ENCODE measurements at regions not wholly inside any gene's neighbourhood (a gene's known extent, or its start where the extent isn't known, plus 50 kb on each side); places are given as distances from the start of the nearest gene placed in this dataset.

DNA sequence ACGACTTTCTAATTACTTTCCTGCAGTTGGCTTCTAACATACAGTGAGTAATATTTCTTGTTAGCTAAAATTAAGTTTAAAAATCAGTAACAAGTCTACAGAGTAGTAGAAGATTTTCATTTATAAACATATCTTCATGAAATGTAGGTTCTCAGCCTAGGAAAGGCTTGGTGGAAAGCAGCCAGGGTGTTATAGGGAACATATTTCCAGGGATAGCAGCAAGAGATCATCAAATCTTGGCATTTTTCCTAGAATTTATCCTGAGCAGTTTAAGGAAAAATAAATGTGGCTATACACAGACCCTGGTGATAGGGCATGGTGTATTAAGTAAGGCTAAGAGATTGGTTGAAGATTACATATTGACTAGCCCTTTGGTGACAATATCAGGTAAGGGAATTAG lies 203.5 kb upstream of the NEGR1 start:
- ATAC-seq (ENCODE audit: low read depth) = no peak
- DNase-seq (ENCODE audit: low spot score) = no peak
- no peak overlapping the region for H3K4me3 ChIP-seq (ENCODE audit: severe bottlenecking)
- H3K4me1 ChIP-seq (ENCODE audit: insufficient read depth, poor library complexity, severe bottlenecking) = no peaks in the 10 kb centered on the region
- no peak overlapping the region for H3K27ac ChIP-seq (ENCODE audit: poor library complexity, severe bottlenecking)
- no peaks in the 10 kb centered on the region for H3K9me3 ChIP-seq (ENCODE audit: severe bottlenecking)
- H3K27me3 ChIP-seq (ENCODE audit: insufficient read depth, poor library complexity, severe bottlenecking) = no peaks in the 10 kb centered on the region
- TF ChIP-seq, protein P1, sequence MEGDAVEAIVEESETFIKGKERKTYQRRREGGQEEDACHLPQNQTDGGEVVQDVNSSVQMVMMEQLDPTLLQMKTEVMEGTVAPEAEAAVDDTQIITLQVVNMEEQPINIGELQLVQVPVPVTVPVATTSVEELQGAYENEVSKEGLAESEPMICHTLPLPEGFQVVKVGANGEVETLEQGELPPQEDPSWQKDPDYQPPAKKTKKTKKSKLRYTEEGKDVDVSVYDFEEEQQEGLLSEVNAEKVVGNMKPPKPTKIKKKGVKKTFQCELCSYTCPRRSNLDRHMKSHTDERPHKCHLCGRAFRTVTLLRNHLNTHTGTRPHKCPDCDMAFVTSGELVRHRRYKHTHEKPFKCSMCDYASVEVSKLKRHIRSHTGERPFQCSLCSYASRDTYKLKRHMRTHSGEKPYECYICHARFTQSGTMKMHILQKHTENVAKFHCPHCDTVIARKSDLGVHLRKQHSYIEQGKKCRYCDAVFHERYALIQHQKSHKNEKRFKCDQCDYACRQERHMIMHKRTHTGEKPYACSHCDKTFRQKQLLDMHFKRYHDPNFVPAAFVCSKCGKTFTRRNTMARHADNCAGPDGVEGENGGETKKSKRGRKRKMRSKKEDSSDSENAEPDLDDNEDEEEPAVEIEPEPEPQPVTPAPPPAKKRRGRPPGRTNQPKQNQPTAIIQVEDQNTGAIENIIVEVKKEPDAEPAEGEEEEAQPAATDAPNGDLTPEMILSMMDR (IDR thresholded peaks at IDR 0.05; ENCODE audit: poor library complexity, severe bottlenecking) = no peak
- H3K36me3 ChIP-seq (ENCODE audit: low read depth) = no peaks in the 10 kb centered on the region

DNA sequence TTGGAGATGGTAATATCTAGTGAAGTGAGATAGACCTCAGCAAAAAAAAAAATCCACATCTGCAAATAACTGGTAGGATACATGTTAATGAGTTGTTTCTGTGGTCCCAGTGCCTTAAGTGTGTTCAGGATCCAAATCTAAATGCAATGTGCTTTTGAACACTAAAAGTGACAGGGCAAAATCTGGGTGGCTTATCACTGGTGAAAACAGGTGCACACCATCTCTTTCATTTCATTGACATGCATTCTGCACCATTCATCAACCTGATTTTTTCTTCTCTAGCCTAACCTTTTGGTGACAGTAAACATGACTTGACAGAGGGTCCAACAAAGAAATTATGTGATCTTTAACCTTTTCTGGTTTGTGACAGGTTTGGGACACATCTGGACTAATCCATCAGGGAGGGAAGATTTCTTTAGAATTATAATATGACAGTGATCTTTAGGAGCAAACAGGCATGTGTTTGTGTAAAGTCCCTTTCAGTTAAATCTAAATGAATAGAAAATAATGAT lies 201.6 kb upstream of the NEGR1 start:
- Histone ChIP-seq H3K27me3 (ENCODE audit: insufficient read depth, poor library complexity, severe bottlenecking) (no peaks in the 10 kb centered on the region), H3K9me3 (ENCODE audit: severe bottlenecking) (no peaks in the 10 kb centered on the region), H3K27ac (ENCODE audit: poor library complexity, severe bottlenecking) (no peak overlapping the region), H3K36me3 (ENCODE audit: low read depth) (no peaks in the 10 kb centered on the region), H3K4me3 (ENCODE audit: severe bottlenecking) (no peak overlapping the region), H3K4me1 (ENCODE audit: insufficient read depth, poor library complexity, severe bottlenecking) (no peaks in the 10 kb centered on the region)
- DNase-seq (ENCODE audit: low spot score) (no peak), ATAC-seq (ENCODE audit: low read depth) (no peak)
- TF ChIP-seq, protein P1 (IDR thresholded peaks at IDR 0.05; ENCODE audit: poor library complexity, severe bottlenecking) = no peak

DNA sequence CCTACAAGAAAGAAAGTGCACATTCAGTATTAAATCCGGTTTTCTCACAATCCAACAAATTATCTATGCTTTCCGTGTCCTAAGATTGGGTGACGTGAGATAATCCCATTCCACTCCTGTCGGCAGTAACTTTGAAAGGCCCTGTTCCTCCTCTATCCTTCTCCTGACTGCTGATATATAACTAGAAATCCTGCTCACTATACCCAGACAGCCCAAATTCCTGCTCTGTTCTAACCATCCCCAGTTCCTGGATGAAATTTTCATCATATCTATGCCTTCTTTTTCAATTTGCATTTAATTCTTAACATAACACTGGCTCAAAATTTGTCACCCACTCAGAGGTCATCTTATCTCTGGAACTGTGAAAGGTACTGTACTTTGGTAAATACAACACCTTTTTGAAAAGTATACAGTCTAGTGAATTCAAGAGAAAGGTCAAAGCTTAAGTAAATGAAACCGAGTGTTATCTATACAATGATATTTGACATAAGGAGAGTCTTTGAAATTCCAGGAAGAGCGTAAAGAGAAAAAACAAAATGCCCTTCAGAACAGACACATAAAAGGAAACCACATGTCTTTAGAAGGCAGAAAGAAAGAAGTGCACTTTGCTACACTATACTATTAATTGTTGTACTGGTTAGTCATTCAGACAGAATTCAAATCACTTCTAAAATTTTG lies 200.5 kb upstream of the NEGR1 start:
- TF ChIP-seq, protein P1 (IDR thresholded peaks at IDR 0.05; ENCODE audit: poor library complexity, severe bottlenecking) = no peak
- Histone ChIP-seq H3K27me3 (ENCODE audit: insufficient read depth, poor library complexity, severe bottlenecking) (no peaks in the 10 kb centered on the region), H3K9me3 (ENCODE audit: severe bottlenecking) (no peaks in the 10 kb centered on the region), H3K36me3 (ENCODE audit: low read depth) (no peaks in the 10 kb centered on the region), H3K27ac (ENCODE audit: poor library complexity, severe bottlenecking) (no peak overlapping the region), H3K4me1 (ENCODE audit: insufficient read depth, poor library complexity, severe bottlenecking) (no peaks in the 10 kb centered on the region), H3K4me3 (ENCODE audit: severe bottlenecking) (no peak overlapping the region)
- ATAC-seq (ENCODE audit: low read depth) (no peak), DNase-seq (ENCODE audit: low spot score) (no peak)

DNA sequence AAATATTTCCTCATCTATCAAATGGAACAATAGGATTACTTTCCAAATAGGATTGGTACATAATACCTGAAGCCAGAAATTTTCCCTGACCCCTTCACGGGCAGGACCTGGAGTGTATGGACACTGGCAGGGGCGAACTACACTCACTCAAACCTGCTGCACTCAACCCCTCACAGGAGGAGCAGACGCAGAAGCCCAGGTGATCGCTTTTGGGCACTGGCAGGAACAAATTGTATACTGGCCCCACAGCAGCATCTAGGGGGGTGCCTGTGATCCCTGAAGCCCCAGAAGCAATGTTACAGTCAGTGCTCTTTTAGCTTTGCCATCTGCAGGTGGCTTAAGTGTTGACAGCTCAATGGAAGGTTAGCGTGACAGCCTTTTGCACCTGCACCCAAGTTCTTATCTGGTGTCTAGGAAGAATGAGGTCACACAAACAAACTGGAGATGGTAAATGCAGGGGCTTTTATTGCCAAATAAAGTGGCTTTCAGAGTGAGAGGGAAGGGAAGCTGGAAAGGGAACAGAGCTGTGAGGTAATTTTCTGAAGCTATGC lies 199.2 kb upstream of the NEGR1 start:
- no peaks in the 10 kb centered on the region for H3K36me3 ChIP-seq (ENCODE audit: low read depth)
- TF ChIP-seq, protein P1 (IDR thresholded peaks at IDR 0.05; ENCODE audit: poor library complexity, severe bottlenecking) = no peak
- no peak overlapping the region for H3K27ac ChIP-seq (ENCODE audit: poor library complexity, severe bottlenecking)
- no peaks in the 10 kb centered on the region for H3K27me3 ChIP-seq (ENCODE audit: insufficient read depth, poor library complexity, severe bottlenecking)
- no peak for ATAC-seq (ENCODE audit: low read depth)
- no peak overlapping the region for H3K4me3 ChIP-seq (ENCODE audit: severe bottlenecking)
- no peaks in the 10 kb centered on the region for H3K4me1 ChIP-seq (ENCODE audit: insufficient read depth, poor library complexity, severe bottlenecking)
- no peak for DNase-seq (ENCODE audit: low spot score)
- H3K9me3 ChIP-seq (ENCODE audit: severe bottlenecking) = no peaks in the 10 kb centered on the region

DNA sequence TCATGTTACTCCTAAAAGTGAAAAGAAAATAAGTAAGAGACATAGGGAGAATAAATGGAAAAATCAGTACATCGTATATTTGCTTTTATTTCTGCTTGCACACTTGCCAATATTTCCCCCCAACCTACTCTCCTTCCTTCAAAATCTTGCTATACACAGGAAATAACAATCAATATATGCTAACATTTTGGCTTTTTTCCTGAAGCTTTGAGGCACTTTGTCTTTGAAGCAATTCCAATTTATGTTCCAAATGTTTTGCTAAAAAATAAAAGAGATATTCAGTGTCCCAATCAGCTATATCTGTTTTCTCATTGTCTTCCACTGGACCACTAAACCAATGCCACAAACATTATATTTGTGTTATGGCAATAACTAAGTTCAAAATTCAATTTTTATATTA lies 184.0 kb upstream of the NEGR1 start:
- Histone ChIP-seq H3K4me3 (ENCODE audit: severe bottlenecking) (no peak overlapping the region), H3K4me1 (ENCODE audit: insufficient read depth, poor library complexity, severe bottlenecking) (no peaks in the 10 kb centered on the region), H3K27ac (ENCODE audit: poor library complexity, severe bottlenecking) (no peak overlapping the region), H3K27me3 (ENCODE audit: insufficient read depth, poor library complexity, severe bottlenecking) (no peaks in the 10 kb centered on the region), H3K9me3 (ENCODE audit: severe bottlenecking) (no peaks in the 10 kb centered on the region), H3K36me3 (ENCODE audit: low read depth) (no peaks in the 10 kb centered on the region)
- TF ChIP-seq, protein P1 (IDR thresholded peaks at IDR 0.05; ENCODE audit: poor library complexity, severe bottlenecking) = no peak
- no peak for ATAC-seq (ENCODE audit: low read depth)
- DNase-seq (ENCODE audit: low spot score) = no peak

All from RWPE2 (cell line).